ENCODE measurements at regions not wholly inside any gene's neighbourhood (a gene's known extent, or its start where the extent isn't known, plus 50 kb on each side); places are given as distances from the start of the nearest gene placed in this dataset.

DNA sequence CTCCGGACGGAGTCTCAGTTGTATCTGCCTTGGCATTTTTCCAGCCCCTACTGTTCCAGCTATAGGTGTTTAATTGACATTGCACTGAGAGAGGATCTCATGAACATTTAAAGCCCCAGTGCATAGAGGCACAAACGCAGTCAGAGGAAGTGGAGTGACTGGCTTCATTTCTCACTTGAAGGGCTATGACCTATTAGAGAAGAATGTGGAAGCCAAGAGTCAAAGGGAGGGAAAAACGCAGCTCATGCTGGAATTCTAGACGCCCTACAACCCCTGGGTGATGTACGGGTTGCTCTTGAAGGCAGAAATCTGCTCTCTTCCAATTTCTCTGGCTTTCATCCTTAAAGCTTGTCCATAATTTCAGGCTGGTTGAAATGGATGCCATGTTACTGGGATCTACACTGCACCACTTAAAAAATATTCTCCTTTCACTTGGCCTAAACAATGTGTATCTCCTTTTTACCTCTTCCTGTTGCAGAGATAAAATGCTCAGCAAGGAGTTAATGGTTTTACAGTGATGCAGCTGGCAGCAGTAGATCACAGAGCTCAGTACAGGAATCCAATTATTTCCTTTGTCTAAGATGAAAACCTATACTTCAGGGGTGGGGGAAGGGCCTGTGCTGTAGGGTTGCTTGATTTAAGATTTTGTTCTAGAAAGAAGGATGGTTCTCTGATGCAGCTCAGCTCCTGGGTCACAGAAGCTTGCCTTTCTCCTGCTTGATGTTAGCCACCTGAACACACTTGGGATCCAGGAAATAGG is 61.8 kb upstream of the MAMDC2 start:
- ChIA-PET RAD21 (ENCODE audit: low non-redundant PET in 1 of 2, low total read pairs in 2 of 2, uncharacterized antibody in 2 of 2, unreplicated experiment in 2 of 2) (no interaction called here), POLR2A (no interaction called here), CTCF (interaction anchor here (1.1 kb wide), 1 partner anchor 131 kb away, joined by 4 read pairs; no protein-coding TSS in a partner anchor)
- Histone ChIP-seq H3K27ac (ENCODE audit: low read depth, low read length) (no peak overlapping the region), H4K20me1 (ENCODE audit: insufficient read depth) (no peaks in the 10 kb centered on the region), H3K4me1 (ENCODE audit: control insufficient read depth in 1 of 2, insufficient read depth in 2 of 2, low read length in 2 of 2) (no peaks in the 10 kb centered on the region), H3K79me2 (ENCODE audit: insufficient read depth, low read length) (no peaks in the 10 kb centered on the region), H2AFZ (ENCODE audit: low read depth, low read length, poor library complexity, severe bottlenecking) (no peak overlapping the region), H3K4me3 (replicated peaks in 1 of 2; ENCODE audit: low read depth in 1 of 2, low read length in 2 of 2) (no peak overlapping the region), H3K4me2 (ENCODE audit: low read length) (no peak overlapping the region), H3K9me3 (ENCODE audit: control insufficient read depth in 1 of 2, insufficient read depth in 1 of 2, low read depth in 1 of 2, low read length in 2 of 2) (no peaks in the 10 kb centered on the region), H3K9ac (ENCODE audit: low read length) (no peak overlapping the region), H3K36me3 (ENCODE audit: control insufficient read depth in 1 of 2, insufficient read depth in 2 of 2, low read length in 2 of 2) (no peaks in the 10 kb centered on the region), H3K27me3 (ENCODE audit: insufficient read depth, low read length) (no peaks in the 10 kb centered on the region), H3K9me2 (ENCODE audit: insufficient read depth) (no peaks in the 10 kb centered on the region)
- no TSS peak for BruUV-seq (replicated peaks)
- ATAC-seq (no peak), DNase-seq (ENCODE audit: low read depth, low spot score) (no peak)
- TF ChIP-seq, protein P1, sequence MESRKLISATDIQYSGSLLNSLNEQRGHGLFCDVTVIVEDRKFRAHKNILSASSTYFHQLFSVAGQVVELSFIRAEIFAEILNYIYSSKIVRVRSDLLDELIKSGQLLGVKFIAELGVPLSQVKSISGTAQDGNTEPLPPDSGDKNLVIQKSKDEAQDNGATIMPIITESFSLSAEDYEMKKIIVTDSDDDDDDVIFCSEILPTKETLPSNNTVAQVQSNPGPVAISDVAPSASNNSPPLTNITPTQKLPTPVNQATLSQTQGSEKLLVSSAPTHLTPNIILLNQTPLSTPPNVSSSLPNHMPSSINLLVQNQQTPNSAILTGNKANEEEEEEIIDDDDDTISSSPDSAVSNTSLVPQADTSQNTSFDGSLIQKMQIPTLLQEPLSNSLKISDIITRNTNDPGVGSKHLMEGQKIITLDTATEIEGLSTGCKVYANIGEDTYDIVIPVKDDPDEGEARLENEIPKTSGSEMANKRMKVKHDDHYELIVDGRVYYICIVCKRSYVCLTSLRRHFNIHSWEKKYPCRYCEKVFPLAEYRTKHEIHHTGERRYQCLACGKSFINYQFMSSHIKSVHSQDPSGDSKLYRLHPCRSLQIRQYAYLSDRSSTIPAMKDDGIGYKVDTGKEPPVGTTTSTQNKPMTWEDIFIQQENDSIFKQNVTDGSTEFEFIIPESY (IDR thresholded peaks at IDR 0.05; ENCODE audit: extremely low read depth, insufficient replicate concordance, low read length) = no peak
- TF ChIP-seq, protein P2, sequence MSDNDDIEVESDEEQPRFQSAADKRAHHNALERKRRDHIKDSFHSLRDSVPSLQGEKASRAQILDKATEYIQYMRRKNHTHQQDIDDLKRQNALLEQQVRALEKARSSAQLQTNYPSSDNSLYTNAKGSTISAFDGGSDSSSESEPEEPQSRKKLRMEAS (IDR thresholded peaks at IDR 0.05) = no peak
- intact Hi-C loops (cut with micrococcal nuclease) = no loop called here

DNA sequence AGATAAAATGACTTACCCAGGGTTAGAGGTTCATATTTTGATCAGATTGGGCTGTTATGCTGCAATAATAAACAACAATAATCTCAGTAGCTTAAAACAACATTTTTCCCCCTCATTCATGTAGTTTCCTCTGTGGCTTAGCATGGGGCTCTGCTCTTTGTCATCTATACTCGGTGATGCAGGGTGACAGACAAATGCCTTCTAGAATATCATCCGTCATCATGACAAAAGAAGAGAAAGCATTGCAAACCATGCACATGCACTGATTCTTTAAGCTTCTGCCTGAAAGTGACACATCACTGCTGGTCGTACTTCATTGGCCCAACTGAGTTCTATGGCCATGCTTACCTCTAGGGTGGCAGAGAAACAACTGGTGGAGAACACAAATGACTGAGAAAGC is 58.8 kb upstream of the MAMDC2 start:
- ChIA-PET RAD21 (ENCODE audit: low non-redundant PET in 1 of 2, low total read pairs in 2 of 2, uncharacterized antibody in 2 of 2, unreplicated experiment in 2 of 2) (no interaction called here), CTCF (no interaction called here), POLR2A (no interaction called here)
- no peaks in the 10 kb centered on the region for H3K4me1 ChIP-seq (ENCODE audit: control insufficient read depth in 1 of 2, insufficient read depth in 2 of 2, low read length in 2 of 2)
- no peaks in the 10 kb centered on the region for H3K9me3 ChIP-seq (ENCODE audit: control insufficient read depth in 1 of 2, insufficient read depth in 1 of 2, low read depth in 1 of 2, low read length in 2 of 2)
- H3K36me3 ChIP-seq (ENCODE audit: control insufficient read depth in 1 of 2, insufficient read depth in 2 of 2, low read length in 2 of 2) = no peaks in the 10 kb centered on the region
- no TSS peak for BruUV-seq (replicated peaks)
- H3K4me2 ChIP-seq (ENCODE audit: low read length) = no peak overlapping the region
- DNase-seq (ENCODE audit: low read depth, low spot score) (no peak), ATAC-seq (no peak)
- no peak overlapping the region for H3K9ac ChIP-seq (ENCODE audit: low read length)
- H3K27ac ChIP-seq (ENCODE audit: low read depth, low read length) = no peak overlapping the region
- H3K27me3 ChIP-seq (ENCODE audit: insufficient read depth, low read length) = no peaks in the 10 kb centered on the region
- no peak overlapping the region for H2AFZ ChIP-seq (ENCODE audit: low read depth, low read length, poor library complexity, severe bottlenecking)
- no peaks in the 10 kb centered on the region for H4K20me1 ChIP-seq (ENCODE audit: insufficient read depth)
- H3K79me2 ChIP-seq (ENCODE audit: insufficient read depth, low read length) = no peaks in the 10 kb centered on the region
- H3K4me3 ChIP-seq (replicated peaks in 1 of 2; ENCODE audit: low read depth in 1 of 2, low read length in 2 of 2) = no peak overlapping the region
- no peaks in the 10 kb centered on the region for H3K9me2 ChIP-seq (ENCODE audit: insufficient read depth)
- intact Hi-C loops (cut with micrococcal nuclease) = no loop called here
- TF ChIP-seq, protein P2 (IDR thresholded peaks at IDR 0.05) = no peak
- TF ChIP-seq ELF1 (IDR thresholded peaks at IDR 0.05; ENCODE audit: borderline replicate concordance, low read depth) (no peak), POLR2AphosphoS5 (IDR thresholded peaks at IDR 0.05; ENCODE audit: low read depth, low read length) (no peak), EZH2 (IDR thresholded peaks at IDR 0.05) (no peak), CBX3 (IDR thresholded peaks at IDR 0.05; ENCODE audit: low read depth) (no peak), JUND (IDR thresholded peaks at IDR 0.05) (no peak), FOSL1 (IDR thresholded peaks at IDR 0.05; ENCODE audit: low read depth) (no peak), EZH2phosphoT487 (IDR thresholded peaks at IDR 0.05; ENCODE audit: borderline replicate concordance) (no peak), SRF (IDR thresholded peaks at IDR 0.05; ENCODE audit: low read depth) (no peak)
- TF ChIP-seq, protein P1 (IDR thresholded peaks at IDR 0.05; ENCODE audit: extremely low read depth, insufficient replicate concordance, low read length) = no peak
- TF ChIP-seq, protein P3, sequence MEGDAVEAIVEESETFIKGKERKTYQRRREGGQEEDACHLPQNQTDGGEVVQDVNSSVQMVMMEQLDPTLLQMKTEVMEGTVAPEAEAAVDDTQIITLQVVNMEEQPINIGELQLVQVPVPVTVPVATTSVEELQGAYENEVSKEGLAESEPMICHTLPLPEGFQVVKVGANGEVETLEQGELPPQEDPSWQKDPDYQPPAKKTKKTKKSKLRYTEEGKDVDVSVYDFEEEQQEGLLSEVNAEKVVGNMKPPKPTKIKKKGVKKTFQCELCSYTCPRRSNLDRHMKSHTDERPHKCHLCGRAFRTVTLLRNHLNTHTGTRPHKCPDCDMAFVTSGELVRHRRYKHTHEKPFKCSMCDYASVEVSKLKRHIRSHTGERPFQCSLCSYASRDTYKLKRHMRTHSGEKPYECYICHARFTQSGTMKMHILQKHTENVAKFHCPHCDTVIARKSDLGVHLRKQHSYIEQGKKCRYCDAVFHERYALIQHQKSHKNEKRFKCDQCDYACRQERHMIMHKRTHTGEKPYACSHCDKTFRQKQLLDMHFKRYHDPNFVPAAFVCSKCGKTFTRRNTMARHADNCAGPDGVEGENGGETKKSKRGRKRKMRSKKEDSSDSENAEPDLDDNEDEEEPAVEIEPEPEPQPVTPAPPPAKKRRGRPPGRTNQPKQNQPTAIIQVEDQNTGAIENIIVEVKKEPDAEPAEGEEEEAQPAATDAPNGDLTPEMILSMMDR (IDR thresholded peaks at IDR 0.05 in 2 of 3, conservative IDR thresholded peaks at IDR 0.05 in 1 of 3; ENCODE audit: borderline replicate concordance in 1 of 3, insufficient read depth in 1 of 3, low read depth in 2 of 3, low read length in 2 of 3) = no peak
